Neural progenitor cell (in vitro differentiated cells): ENCODE measurements at regions not wholly inside any gene's neighbourhood (a gene's known extent, or its start where the extent isn't known, plus 50 kb on each side); places are given as distances from the start of the nearest gene placed in this dataset.

Experiments
- CTCF ChIP-seq: fragments of 200-600 bp; sonication (generic); IDR thresholded peaks from 2 replicates; pipeline ENCODE4 v1.5.1; 2017; ENCODE audit warnings: antibody characterized with exemption, mild to moderate bottlenecking
- EZH2 ChIP-seq: fragments of 200-600 bp; sonication (generic); IDR thresholded peaks from 2 replicates; pipeline ENCODE4 v1.6.1; 2017; ENCODE audit warnings: antibody characterized with exemption, mild to moderate bottlenecking, moderate library complexity

GRCh38 chr6:142692942-142693341, 252.0 kb downstream of the HIVEP2 start:
- peak; percentile 98 for TF ChIP-seq CTCF
- no peak for TF ChIP-seq EZH2
